Activated CD4-positive, alpha-beta T cell treated with anti-CD3 and anti-CD28 coated beads, Interleukin-2, Interleukin-4, amounts not matched to agents 100 ng/mL and 50 ng/mL, durations not matched to agents 16 hours and 8 hours (primary cell): ENCODE measurements at regions not wholly inside any gene's neighbourhood (a gene's known extent, or its start where the extent isn't known, plus 50 kb on each side); places are given as distances from the start of the nearest gene placed in this dataset.

Source experiments
- DNase-seq: peaks from one replicate; pipeline ENCODE4 v3.0.0-alpha.2; 2020; ENCODE audit warnings: low spot score

DNA sequence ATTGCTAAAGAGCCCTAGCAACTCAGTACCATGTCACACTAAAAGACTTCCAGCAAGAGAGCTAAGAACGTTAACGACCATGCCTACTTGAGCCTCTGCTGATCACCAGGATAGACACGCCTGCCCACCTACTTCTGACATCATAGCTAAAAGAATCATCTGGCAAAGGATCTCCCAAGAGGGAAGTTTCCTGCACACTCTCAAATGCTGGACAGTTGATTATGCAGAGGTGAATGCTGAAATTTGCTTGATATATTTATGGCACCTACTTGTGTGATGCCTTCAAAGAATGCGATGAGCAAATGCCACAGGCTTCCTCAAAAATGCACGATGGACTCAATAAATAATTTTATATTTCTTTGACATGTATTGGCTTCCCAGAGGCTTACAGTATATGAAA, 113.6 kb downstream of the GALC start:
- no peak for DNase-seq

- DNase-seq = no peak
Measured at GRCh38 chr14:87878959-87879358, 114.0 kb downstream of the GALC start.

GRCh38 chr14:87877877-87878276, 115.1 kb downstream of the GALC start:
- no peak for DNase-seq

GRCh38 chr14:87874676-87875075, 118.3 kb downstream of the GALC start:
- DNase-seq = no peak

GRCh38 chr14:87873741-87874140, 119.2 kb downstream of the GALC start:
- DNase-seq = no peak

DNA sequence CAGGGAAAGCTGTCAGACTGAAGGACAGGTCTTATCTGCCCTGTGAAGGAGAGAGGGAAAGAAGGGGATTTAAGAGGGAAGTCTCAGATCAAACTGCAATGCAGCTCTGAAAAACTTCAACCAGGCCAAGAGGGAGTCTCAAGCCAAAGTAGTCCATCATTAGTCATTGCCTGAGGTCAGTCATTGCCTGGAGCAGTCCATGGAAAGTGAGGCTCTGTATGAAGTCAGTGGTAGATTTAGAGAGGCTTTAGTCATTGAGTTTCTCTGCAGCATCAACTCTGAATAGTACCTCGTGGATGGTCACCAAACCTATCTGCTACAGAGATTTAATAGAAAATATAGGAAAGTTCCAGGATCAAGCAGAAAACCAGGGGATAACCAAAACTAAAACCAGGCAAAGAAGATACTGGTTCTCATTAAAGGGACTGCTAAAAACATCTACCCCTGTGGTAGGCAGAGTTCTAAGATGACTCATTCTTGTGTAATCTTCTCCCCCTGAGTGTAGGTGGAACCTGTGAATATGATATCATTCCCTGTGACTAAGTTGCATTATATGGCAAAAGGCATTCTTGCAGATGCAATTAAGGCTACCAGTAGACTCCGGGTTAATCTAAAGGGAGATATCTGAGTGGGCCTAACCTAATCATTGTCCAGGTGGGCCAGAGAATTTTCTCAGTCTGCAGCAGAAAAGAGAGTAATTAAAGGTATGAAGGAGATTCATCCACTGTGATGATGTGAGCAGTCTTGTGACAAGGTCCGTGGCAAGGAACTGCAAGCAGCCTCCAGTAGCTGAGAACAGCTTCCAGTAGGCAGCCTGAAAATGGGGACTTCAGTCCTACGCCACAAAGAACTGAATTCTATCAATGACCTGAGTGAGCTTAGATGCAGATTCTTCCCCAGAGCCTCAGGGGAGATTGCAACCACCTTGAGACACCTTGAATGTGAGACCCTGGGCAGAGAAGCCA, 123.1 kb downstream of the GALC start:
- peak; percentile 22 for DNase-seq

DNA sequence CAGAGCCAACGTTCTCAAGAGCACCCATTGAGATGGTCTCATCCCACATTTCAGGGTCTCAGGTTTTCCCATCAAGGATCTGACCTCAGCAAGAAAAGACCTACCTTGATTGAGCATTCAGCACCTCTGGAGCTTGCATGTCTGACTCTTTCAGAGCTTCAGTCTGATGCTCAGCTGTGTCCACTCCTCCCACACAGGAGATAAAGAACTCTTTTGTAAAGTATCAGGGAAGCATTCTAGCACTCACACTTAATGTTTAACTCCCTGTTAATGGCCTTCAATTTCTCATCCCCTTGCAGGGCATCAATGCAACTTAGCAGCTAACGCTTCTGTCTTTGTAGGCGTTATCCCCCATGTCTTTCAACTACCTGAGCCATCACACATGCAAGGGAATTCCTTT, 124.1 kb downstream of the GALC start:
- DNase-seq = no peak

- no peak for DNase-seq
Measured at GRCh38 chr14:87866116-87866515, 126.9 kb downstream of the GALC start.

GRCh38 chr14:87864356-87865270, 128.4 kb downstream of the GALC start:
- DNase-seq = no peak

DNA sequence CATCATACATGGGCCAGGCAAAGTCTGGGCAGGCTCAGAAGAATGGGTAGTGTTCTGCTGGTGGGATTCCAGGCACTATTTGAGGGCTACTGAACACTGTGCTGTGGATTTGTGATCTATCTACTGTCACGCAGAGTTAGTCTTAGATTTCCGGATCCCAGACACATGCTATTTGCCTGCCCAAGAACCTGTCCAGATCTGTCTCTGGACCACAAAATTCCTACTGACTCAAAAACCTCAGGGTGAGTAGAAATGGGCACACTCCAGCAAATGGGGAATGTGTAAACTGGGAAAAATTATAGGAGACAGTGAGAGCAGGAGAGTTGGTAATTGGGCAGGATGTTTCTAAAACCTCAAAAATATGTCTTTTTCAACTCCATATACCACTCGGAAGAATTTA, 129.9 kb downstream of the GALC start:
- DNase-seq = no peak

- no peak for DNase-seq
Measured at GRCh38 chr14:87852107-87852506, 140.9 kb downstream of the GALC start.

GRCh38 chr14:87851190-87851589, 141.8 kb downstream of the GALC start:
- no peak for DNase-seq

DNA sequence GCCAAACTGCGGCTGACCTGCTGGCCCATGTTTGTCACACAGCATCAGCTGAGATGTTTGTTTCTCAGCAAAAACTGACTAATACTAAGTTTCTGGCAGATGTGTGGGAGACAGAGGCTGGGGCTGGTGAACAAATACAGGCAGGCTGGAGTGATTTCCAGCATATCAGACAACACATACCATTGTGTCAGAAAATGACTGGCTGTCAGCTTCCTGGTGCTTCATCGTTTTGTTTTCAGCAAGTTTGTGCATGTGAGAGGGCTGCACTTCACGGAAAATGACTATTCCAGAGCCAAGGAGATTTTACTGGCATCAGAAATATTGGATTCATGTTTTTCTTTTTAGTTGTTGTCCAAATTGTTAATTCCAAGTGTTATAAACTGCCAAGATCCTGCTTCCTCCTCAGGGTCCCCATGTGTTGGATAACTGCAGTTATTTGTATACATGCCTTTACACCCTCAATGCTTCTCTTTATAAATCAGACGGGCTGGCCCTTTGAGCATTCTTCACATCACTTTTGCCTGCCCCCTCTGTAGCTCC, 145.7 kb downstream of the GALC start:
- no peak for DNase-seq

- DNase-seq = no peak
Measured at GRCh38 chr14:87840906-87841305, 152.1 kb downstream of the GALC start.

- DNase-seq = no peak
Measured at GRCh38 chr14:87838931-87839330, 154.1 kb downstream of the GALC start.

DNA sequence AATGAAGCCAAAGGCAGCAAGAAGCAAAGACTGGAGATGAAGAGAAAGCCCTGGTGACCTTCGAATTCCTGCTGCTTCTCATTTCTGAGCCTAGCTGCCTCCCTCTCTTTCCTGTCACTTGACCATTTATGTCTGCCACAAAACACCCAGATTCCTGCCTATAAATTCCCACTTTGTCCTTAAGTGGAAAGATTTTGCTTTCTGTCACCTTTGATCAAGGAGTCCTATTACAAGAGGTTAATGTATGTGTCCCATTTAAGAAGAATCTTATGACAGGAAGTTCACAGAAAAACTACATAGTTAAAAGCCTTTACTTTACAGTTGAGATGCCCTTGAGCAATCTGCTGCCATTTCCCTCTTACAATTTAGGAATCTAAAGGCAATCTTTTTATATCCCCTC, 155.7 kb downstream of the GALC start:
- DNase-seq = no peak

- no peak for DNase-seq
Measured at GRCh38 chr14:87834594-87834993, 158.4 kb downstream of the GALC start.

GRCh38 chr14:87833026-87833425, 160.0 kb downstream of the GALC start:
- DNase-seq = no peak

DNA sequence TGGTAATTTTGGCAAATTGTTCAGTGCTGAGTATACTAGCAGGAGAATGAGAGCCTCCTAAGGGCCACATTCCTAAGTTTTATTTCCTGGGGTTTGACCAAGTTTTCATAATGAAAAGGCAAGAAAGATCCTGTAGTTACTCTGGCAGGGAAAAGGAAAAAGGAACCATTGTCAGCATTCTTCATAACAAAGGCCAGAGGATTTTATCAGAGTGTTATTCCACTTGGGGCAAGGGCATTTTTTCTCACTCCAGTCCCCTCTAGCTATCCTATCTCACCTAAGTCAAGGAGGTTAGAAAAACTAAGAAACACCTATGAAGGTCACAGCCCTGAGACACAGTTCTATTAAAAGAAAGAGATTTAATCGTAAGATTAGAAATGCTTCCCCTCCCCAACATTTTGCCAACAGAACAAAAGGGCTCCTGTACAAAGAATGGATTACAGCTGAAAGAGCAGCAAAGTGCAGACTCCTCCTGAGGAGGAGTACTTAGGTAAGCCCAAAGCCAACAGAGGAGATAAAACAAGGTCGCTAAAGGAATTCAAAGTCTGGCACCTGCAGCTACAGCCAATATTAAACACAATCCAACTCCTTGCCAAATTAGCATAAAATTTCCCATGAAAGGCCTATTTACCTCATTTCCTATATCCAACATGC, 162.4 kb downstream of the GALC start:
- no peak for DNase-seq

- DNase-seq = no peak
Measured at GRCh38 chr14:87829543-87829942, 163.4 kb downstream of the GALC start.

DNA sequence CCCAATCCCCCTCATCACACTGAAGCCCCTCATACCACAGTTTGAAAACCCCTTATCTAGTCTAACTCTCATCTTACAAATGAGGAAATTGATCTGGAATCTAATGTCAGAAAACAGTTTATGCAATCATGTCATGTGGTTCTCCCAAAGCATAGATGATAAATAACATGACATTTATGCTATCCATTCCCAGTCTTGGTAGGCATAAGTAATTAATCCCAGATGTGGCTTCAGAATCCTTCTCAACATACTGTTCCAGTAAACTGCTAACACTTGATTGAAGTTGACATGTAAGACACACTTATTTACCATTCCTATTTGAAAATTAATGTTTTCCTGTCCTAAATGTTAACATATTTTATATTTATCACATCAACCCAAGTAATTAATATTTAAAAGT, 168.7 kb downstream of the GALC start:
- DNase-seq = no peak

GRCh38 chr14:87816416-87816815, 176.6 kb downstream of the GALC start:
- DNase-seq = no peak
